ENCODE measurements at regions not wholly inside any gene's neighbourhood (a gene's known extent, or its start where the extent isn't known, plus 50 kb on each side); places are given as distances from the start of the nearest gene placed in this dataset.
A peak's percentile ranks its signal among the peaks of the same experiment; 100 is the strongest.

- Mint-ChIP-seq H3K4me3 (no peak overlapping the region), H3K9me3 (no peaks in the 10 kb centered on the region), H3K27me3 (peaks cover 0 to 7% (median 2%) of the 10 kb centered on the region in 5 donors), H3K4me1 (no peaks in the 10 kb centered on the region), H3K36me3 (no peaks in the 10 kb centered on the region), H3K27ac (no peak overlapping the region)
- POLR2A ChIA-PET, result no interaction called here
- DNase-seq, result no peak
- no peak for ATAC-seq
Observed at GRCh38 chr11:104594228-104594958, 303.9 kb downstream of the CASP12 start.

- Mint-ChIP-seq H3K4me1 (no peaks in the 10 kb centered on the region), H3K27me3 (peaks cover 5 to 12% (median 7%) of the 10 kb centered on the region in 5 donors), H3K36me3 (no peaks in the 10 kb centered on the region), H3K4me3 (no peak overlapping the region), H3K27ac (no peak overlapping the region), H3K9me3 (no peaks in the 10 kb centered on the region)
- ATAC-seq, result no peak
- POLR2A ChIA-PET, result no interaction called here
- DNase-seq, result no peak
Observed at GRCh38 chr11:104588970-104589369, 309.3 kb downstream of the CASP12 start.

- POLR2A ChIA-PET, result no interaction called here
- DNase-seq (no peak), ATAC-seq (no peak)
- Mint-ChIP-seq H3K4me3 (no peak overlapping the region), H3K36me3 (no peaks in the 10 kb centered on the region), H3K4me1 (no peaks in the 10 kb centered on the region), H3K27me3 (peaks cover 7 to 16% (median 11%) of the 10 kb centered on the region in 5 donors), H3K27ac (no peak overlapping the region), H3K9me3 (no peaks in the 10 kb centered on the region)
Observed at GRCh38 chr11:104588446-104588845, 309.8 kb downstream of the CASP12 start.

GRCh38 chr11:104584823-104585222 is 313.4 kb downstream of the CASP12 start:
- no peaks in the 10 kb centered on the region for H3K4me1 Mint-ChIP-seq
- no peak overlapping the region for H3K4me3 Mint-ChIP-seq
- H3K36me3 Mint-ChIP-seq, result no peaks in the 10 kb centered on the region
- POLR2A ChIA-PET, result no interaction called here
- H3K27ac Mint-ChIP-seq, result no peak overlapping the region
- H3K27me3 Mint-ChIP-seq, result peaks cover 8 to 22% (median 13%) of the 10 kb centered on the region in 5 donors
- no peaks in the 10 kb centered on the region for H3K9me3 Mint-ChIP-seq
- ATAC-seq (no peak), DNase-seq (no peak)

GRCh38 chr11:104583857-104584256 is 314.4 kb downstream of the CASP12 start:
- ATAC-seq, result no peak
- H3K27me3 Mint-ChIP-seq, result peaks cover 8 to 22% (median 13%) of the 10 kb centered on the region in 5 donors
- no peaks in the 10 kb centered on the region for H3K9me3 Mint-ChIP-seq
- no peak overlapping the region for H3K4me3 Mint-ChIP-seq
- no peaks in the 10 kb centered on the region for H3K36me3 Mint-ChIP-seq
- no peaks in the 10 kb centered on the region for H3K4me1 Mint-ChIP-seq
- POLR2A ChIA-PET, result no interaction called here
- H3K27ac Mint-ChIP-seq, result no peak overlapping the region
- peak in 1 of 10 donors; percentile 31 for DNase-seq

GRCh38 chr11:104582431-104582830 is 315.8 kb downstream of the CASP12 start:
- ATAC-seq (no peak), DNase-seq (no peak)
- Mint-ChIP-seq H3K4me3 (no peak overlapping the region), H3K9me3 (peaks cover 0 to 5% (median 0%) of the 10 kb centered on the region in 9 donors), H3K4me1 (no peaks in the 10 kb centered on the region), H3K27ac (no peak overlapping the region), H3K27me3 (peaks cover 8 to 22% (median 13%) of the 10 kb centered on the region in 5 donors), H3K36me3 (peaks cover 0 to 6% (median 0%) of the 10 kb centered on the region in 3 donors)
- POLR2A ChIA-PET, result no interaction called here

GRCh38 chr11:104581246-104581980 is 316.8 kb downstream of the CASP12 start:
- DNase-seq, result no peak
- POLR2A ChIA-PET, result no interaction called here
- H3K4me1 Mint-ChIP-seq, result no peaks in the 10 kb centered on the region
- peak overlapping the region in 1 of 10 donors; percentile 36 for H3K27ac Mint-ChIP-seq
- no peak overlapping the region for H3K4me3 Mint-ChIP-seq
- H3K27me3 Mint-ChIP-seq, result peaks cover 8 to 22% (median 13%) of the 10 kb centered on the region in 5 donors
- H3K9me3 Mint-ChIP-seq, result peaks cover 0 to 5% (median 0%) of the 10 kb centered on the region in 9 donors
- ATAC-seq, result no peak
- H3K36me3 Mint-ChIP-seq, result peaks cover 0 to 6% (median 0%) of the 10 kb centered on the region in 3 donors

GRCh38 chr11:104573441-104573990 is 324.7 kb downstream of the CASP12 start:
- Mint-ChIP-seq H3K27ac (no peak overlapping the region), H3K4me3 (no peak overlapping the region), H3K36me3 (peaks cover 0 to 14% (median 0%) of the 10 kb centered on the region in 3 donors), H3K27me3 (no peaks in the 10 kb centered on the region), H3K9me3 (peaks cover 0 to 14% (median 3%) of the 10 kb centered on the region in 9 donors), H3K4me1 (no peaks in the 10 kb centered on the region)
- no peak for ATAC-seq
- POLR2A ChIA-PET, result no interaction called here
- no peak for DNase-seq

GRCh38 chr11:104572279-104572678 is 326.0 kb downstream of the CASP12 start:
- no peaks in the 10 kb centered on the region for H3K4me1 Mint-ChIP-seq
- H3K4me3 Mint-ChIP-seq, result no peak overlapping the region
- ATAC-seq, result no peak
- H3K36me3 Mint-ChIP-seq, result peaks cover 0 to 8% (median 0%) of the 10 kb centered on the region in 3 donors
- POLR2A ChIA-PET, result no interaction called here
- no peak overlapping the region for H3K27ac Mint-ChIP-seq
- DNase-seq, result no peak
- H3K9me3 Mint-ChIP-seq, result peaks cover 0 to 9% (median 3%) of the 10 kb centered on the region in 9 donors
- no peaks in the 10 kb centered on the region for H3K27me3 Mint-ChIP-seq

GRCh38 chr11:104570078-104570701 is 328.1 kb downstream of the CASP12 start:
- ATAC-seq (no peak), DNase-seq (no peak)
- Mint-ChIP-seq H3K27ac (no peak overlapping the region), H3K4me3 (no peak overlapping the region), H3K4me1 (no peaks in the 10 kb centered on the region), H3K9me3 (peaks cover 0 to 12% (median 0%) of the 10 kb centered on the region in 9 donors), H3K36me3 (peaks cover 0 to 8% (median 0%) of the 10 kb centered on the region in 3 donors), H3K27me3 (no peaks in the 10 kb centered on the region)
- POLR2A ChIA-PET, result interaction anchor here (0.6 kb wide), 1 partner anchor 424 kb away, joined by 3 read pairs; no protein-coding TSS in a partner anchor

- DNase-seq (no peak), ATAC-seq (no peak)
- no peaks in the 10 kb centered on the region for H3K27me3 Mint-ChIP-seq
- POLR2A ChIA-PET, result no interaction called here
- no peaks in the 10 kb centered on the region for H3K36me3 Mint-ChIP-seq
- H3K9me3 Mint-ChIP-seq, result peaks cover 0 to 10% (median 0%) of the 10 kb centered on the region in 9 donors
- no peak overlapping the region for H3K27ac Mint-ChIP-seq
- no peaks in the 10 kb centered on the region for H3K4me1 Mint-ChIP-seq
- no peak overlapping the region for H3K4me3 Mint-ChIP-seq
Observed at GRCh38 chr11:104565583-104565961, 332.7 kb downstream of the CASP12 start.

- Mint-ChIP-seq H3K27me3 (no peaks in the 10 kb centered on the region), H3K9me3 (peaks cover 0 to 10% (median 0%) of the 10 kb centered on the region in 9 donors), H3K27ac (no peak overlapping the region), H3K4me3 (no peak overlapping the region), H3K36me3 (no peaks in the 10 kb centered on the region), H3K4me1 (no peaks in the 10 kb centered on the region)
- no peak for DNase-seq
- no peak for ATAC-seq
- POLR2A ChIA-PET, result no interaction called here
Observed at GRCh38 chr11:104564921-104565582, 333.2 kb downstream of the CASP12 start.
